CD4-positive, alpha-beta T cell treated with Interleukin-2 at 100 ng/mL for 4 hours (primary cell): ENCODE measurements at regions not wholly inside any gene's neighbourhood (a gene's known extent, or its start where the extent isn't known, plus 50 kb on each side); places are given as distances from the start of the nearest gene placed in this dataset.
A peak's percentile ranks its signal among the peaks of the same experiment; 100 is the strongest.
"Not testable (repeated sequence)": the region's sequence is repeated elsewhere in the genome, so short reads cannot be mapped to it uniquely, and the experiment has no call there.

Source experiments
- DNase-seq: peaks from one replicate; pipeline ENCODE4 v3.0.0-alpha.2; 2020; ENCODE audit warnings: low spot score

- DNase-seq = peak; percentile 29
Observed at GRCh38 chr5:50590444-50591189, 75.8 kb upstream of the PARP8 start.

GRCh38 chr5:50591338-50591737 is 75.1 kb upstream of the PARP8 start:
- DNase-seq = peak; percentile 18

GRCh38 chr5:50593681-50594080 is 72.8 kb upstream of the PARP8 start:
- peak; percentile 60 for DNase-seq

- DNase-seq = peak; percentile 21
Observed at GRCh38 chr5:50595199-50595598, 71.2 kb upstream of the PARP8 start.

GRCh38 chr5:50601576-50601975 is 64.9 kb upstream of the PARP8 start:
- not testable (repeated sequence) for DNase-seq

- no peak for DNase-seq
Observed at GRCh38 chr5:50606179-50606578, 60.3 kb upstream of the PARP8 start.

GRCh38 chr5:50607456-50607855 is 59.0 kb upstream of the PARP8 start:
- not testable (repeated sequence) for DNase-seq

- DNase-seq = not testable (repeated sequence)
Observed at GRCh38 chr5:50607953-50608705, 58.3 kb upstream of the PARP8 start.

GRCh38 chr5:50613057-50613456 is 53.4 kb upstream of the PARP8 start:
- not testable (repeated sequence) for DNase-seq
